Vagina (tissue), 2 donors: ENCODE measurements at regions not wholly inside any gene's neighbourhood (a gene's known extent, or its start where the extent isn't known, plus 50 kb on each side); places are given as distances from the start of the nearest gene placed in this dataset.

Experiments
- DNase-seq, 2 donors: peaks; one replicate each; pipeline ENCODE4 v3.0.0-alpha.2; 2017; ENCODE audit errors: extremely low spot score in 2 of 2
- H3K27ac ChIP-seq: fragments of 200-600 bp; sonication (generic); one replicate; pipeline ENCODE4 v1.5.1; 2019
- H3K27me3 ChIP-seq: fragments of 200-600 bp; sonication (generic); one replicate; pipeline ENCODE4 v1.5.1; 2019
- H3K36me3 ChIP-seq, 2 donors: fragments of 200-600 bp; sonication (generic); one replicate each; pipeline ENCODE4 v1.5.1; 2017 to 2019
- H3K4me1 ChIP-seq: fragments of 200-600 bp; sonication (generic); one replicate; pipeline ENCODE4 v1.5.1; 2019
- H3K4me3 ChIP-seq, 2 donors: fragments of 200-600 bp; sonication (generic); 1 replicate in 1 of 2; 2 replicates in 1 of 2; pipeline ENCODE4 v1.5.1; 2016 to 2019
- H3K9me3 ChIP-seq: fragments of 200-600 bp; sonication (generic); one replicate; pipeline ENCODE4 v1.5.1; 2019
- POLR2A ChIP-seq, 2 donors: fragments of 450-650 bp; IDR thresholded peaks; one replicate each; pipeline ENCODE4 v1.6.1; 2017; ENCODE audit warnings: antibody characterized with exemption in 2 of 2, mild to moderate bottlenecking in 2 of 2, moderate library complexity in 2 of 2
- POLR2AphosphoS5 ChIP-seq, 2 donors: sonication (generic); formaldehyde crosslinking; IDR thresholded peaks; one replicate each; pipeline ENCODE4 v1.9.0; 2017; ENCODE audit warnings: antibody characterized with exemption in 2 of 2, mild to moderate bottlenecking in 2 of 2, low read depth in 1 of 2; ENCODE audit not compliant: insufficient read depth in 1 of 2
- intact Hi-C: fragments of 100-400 bp; cut with DNase I; formaldehyde crosslinking; loops from one replicate; pipeline ENCODE4 v1.15.1; 2023
- TF ChIP-seq, protein P1 (sequence below), 3 experiments: fragments of 450-650 bp in 2 of 3; fragments of 200-600 bp in 1 of 3; sonication (generic) in 1 of 3; IDR thresholded peaks; one replicate each; pipeline ENCODE4 v1.5.1; 2017 to 2019; ENCODE audit warnings: antibody characterized with exemption in 3 of 3, mild to moderate bottlenecking in 2 of 3, moderate library complexity in 2 of 3

DNA sequence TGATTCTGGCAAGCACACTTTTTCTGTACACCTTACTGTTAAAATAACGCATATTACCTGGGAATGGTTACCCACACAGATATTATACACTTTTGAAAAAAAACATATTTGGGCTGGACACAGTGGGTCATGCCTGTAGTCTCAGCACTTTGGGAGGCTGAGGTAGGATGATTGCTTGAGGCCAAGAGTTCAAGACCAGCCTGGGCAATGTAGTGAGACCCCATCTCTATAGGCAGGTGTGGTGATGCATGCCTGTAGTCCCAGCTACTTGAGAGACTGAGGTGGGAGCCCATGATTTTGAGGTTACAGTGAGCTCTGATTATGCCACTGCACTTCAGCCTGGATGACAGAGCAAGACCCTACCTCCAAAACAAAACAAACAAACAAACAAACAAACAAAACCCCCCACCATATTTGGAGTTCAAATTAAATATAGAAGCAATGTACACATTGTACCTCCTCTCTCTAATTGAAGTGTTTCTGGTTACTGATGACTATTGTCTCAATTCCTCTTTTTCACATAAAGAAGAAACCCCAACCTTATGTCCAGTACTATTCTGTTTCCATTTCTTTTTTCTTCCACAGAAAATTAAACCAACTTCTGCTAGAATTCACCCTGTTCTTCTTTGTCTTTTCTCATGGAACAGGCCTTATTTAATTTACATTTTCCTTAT lies 152.6 kb upstream of the UMPS start:
- no peak overlapping the region for H3K27ac ChIP-seq
- H3K9me3 ChIP-seq: no peaks in the 10 kb centered on the region
- intact Hi-C loops: no loop called here
- no peaks in the 10 kb centered on the region for H3K27me3 ChIP-seq
- H3K36me3 ChIP-seq: no peaks in the 10 kb centered on the region
- H3K4me1 ChIP-seq: no peaks in the 10 kb centered on the region
- DNase-seq: no peak
- H3K4me3 ChIP-seq: no peak overlapping the region
- no peak for TF ChIP-seq POLR2AphosphoS5 (IDR thresholded peaks at IDR 0.05; ENCODE audit: insufficient read depth in 1 of 2, low read depth in 1 of 2)

DNA sequence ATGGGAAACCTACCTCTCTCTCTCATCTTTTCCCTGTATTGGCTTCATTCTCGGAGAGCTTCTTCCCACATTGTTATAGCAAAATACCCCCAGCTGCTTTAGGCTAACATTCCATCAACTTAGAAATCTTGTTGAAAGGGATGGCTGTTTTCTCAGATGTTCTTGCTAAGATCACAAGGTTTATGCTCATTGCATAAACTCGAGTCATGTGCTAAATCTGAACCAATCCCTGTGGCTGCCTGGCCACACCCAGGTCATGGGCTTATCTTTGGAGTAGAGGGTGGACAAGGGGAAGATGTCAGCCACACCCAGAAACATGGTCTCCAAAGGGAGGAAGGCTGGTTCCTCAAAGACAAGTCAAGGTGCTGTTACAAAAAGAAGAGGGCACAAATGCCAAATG lies 150.6 kb upstream of the UMPS start:
- Histone ChIP-seq H3K4me3 (no peak overlapping the region), H3K9me3 (no peaks in the 10 kb centered on the region), H3K27ac (no peak overlapping the region), H3K36me3 (no peaks in the 10 kb centered on the region), H3K4me1 (peaks cover 7% of the 10 kb centered on the region), H3K27me3 (no peaks in the 10 kb centered on the region)
- intact Hi-C loops: no loop called here
- TF ChIP-seq POLR2AphosphoS5 (IDR thresholded peaks at IDR 0.05; ENCODE audit: insufficient read depth in 1 of 2, low read depth in 1 of 2): no peak
- no peak for TF ChIP-seq POLR2A (IDR thresholded peaks at IDR 0.05)
- TF ChIP-seq, protein P1, sequence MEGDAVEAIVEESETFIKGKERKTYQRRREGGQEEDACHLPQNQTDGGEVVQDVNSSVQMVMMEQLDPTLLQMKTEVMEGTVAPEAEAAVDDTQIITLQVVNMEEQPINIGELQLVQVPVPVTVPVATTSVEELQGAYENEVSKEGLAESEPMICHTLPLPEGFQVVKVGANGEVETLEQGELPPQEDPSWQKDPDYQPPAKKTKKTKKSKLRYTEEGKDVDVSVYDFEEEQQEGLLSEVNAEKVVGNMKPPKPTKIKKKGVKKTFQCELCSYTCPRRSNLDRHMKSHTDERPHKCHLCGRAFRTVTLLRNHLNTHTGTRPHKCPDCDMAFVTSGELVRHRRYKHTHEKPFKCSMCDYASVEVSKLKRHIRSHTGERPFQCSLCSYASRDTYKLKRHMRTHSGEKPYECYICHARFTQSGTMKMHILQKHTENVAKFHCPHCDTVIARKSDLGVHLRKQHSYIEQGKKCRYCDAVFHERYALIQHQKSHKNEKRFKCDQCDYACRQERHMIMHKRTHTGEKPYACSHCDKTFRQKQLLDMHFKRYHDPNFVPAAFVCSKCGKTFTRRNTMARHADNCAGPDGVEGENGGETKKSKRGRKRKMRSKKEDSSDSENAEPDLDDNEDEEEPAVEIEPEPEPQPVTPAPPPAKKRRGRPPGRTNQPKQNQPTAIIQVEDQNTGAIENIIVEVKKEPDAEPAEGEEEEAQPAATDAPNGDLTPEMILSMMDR (IDR thresholded peaks at IDR 0.05): no peak
- no peak for DNase-seq

DNA sequence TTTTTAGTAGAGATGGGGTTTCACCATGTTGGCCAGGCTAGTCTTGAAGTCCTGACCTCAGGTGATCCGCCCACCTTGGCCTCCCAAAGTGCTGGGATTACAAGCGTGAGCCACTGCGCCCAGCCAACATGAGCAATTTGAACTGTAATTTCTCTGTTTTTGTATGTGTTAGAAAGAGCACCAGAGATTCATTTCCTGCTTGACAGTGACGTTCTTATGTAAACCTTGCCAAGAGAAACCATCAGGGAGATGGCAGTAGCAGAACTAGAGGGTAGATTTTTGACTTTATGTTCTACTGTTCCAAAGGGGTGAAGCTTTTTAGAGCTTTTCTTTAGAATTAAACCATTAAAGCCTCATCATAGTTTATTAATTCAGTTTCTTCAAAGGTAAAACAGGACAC lies 148.1 kb upstream of the UMPS start:
- DNase-seq: no peak
- Histone ChIP-seq H3K4me3 (no peak overlapping the region), H3K27ac (no peak overlapping the region), H3K27me3 (no peaks in the 10 kb centered on the region), H3K9me3 (no peaks in the 10 kb centered on the region), H3K36me3 (no peaks in the 10 kb centered on the region), H3K4me1 (peaks cover 21% of the 10 kb centered on the region)
- TF ChIP-seq POLR2AphosphoS5 (IDR thresholded peaks at IDR 0.05; ENCODE audit: insufficient read depth in 1 of 2, low read depth in 1 of 2) (no peak), POLR2A (IDR thresholded peaks at IDR 0.05) (no peak)
- TF ChIP-seq, protein P1 (IDR thresholded peaks at IDR 0.05): no peak
- intact Hi-C loops: no loop called here

DNA sequence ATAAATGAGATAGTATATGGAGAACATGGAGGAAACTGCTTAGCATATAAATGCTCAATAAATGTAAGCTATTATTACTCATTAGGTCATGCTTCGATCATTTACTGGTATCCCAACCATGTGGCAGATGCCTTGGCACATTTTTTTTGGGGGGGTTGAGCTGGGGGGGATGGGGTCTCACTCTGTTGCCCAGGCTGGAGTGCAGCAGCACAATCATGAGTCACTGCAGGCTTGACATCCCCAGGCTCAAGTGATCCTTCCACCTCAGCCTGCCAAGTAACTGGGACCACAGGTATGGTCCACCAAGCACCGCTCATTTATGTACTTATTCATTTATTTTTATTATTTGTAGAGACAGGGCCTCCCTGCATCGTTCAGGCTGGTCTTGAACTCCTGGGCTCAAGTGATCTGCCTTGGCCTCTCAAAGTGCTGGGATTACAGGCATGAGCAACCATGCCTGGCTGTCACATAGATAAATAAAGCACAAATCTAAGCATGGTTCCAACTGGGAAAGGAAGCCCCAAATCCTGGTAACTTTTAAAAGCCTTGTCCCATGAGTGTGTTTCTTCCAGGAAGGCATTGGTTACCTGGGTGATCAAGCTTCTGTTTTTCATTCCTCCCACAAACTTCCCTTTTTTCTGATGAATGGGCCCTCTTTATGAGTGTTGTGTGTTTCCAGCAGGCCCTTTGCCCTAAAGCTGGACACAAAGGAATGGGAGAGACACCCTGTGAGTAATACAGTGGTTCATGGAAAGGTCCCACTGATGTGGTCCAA lies 147.4 kb upstream of the UMPS start:
- TF ChIP-seq POLR2A (IDR thresholded peaks at IDR 0.05): no peak
- no peak for TF ChIP-seq POLR2AphosphoS5 (IDR thresholded peaks at IDR 0.05; ENCODE audit: insufficient read depth in 1 of 2, low read depth in 1 of 2)
- TF ChIP-seq, protein P1 (IDR thresholded peaks at IDR 0.05): no peak
- no peaks in the 10 kb centered on the region for H3K27me3 ChIP-seq
- no peak for DNase-seq

DNA sequence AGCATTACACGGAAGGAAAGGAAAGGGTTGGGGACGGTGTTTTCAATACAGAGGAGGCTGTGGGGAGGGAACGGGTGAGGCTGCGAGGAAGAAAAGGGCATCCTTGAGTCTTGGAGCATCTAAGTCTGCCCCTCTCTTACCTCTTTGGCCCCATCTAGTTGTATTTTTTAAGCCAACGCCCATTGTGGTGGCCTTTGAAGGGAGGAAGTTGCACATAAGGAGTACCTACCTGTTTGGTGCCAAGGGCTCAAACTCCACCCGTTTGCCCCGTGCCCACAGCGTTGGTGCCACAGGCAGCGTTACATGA lies 146.1 kb upstream of the UMPS start:
- TF ChIP-seq POLR2A (IDR thresholded peaks at IDR 0.05): no peak
- TF ChIP-seq POLR2AphosphoS5 (IDR thresholded peaks at IDR 0.05; ENCODE audit: insufficient read depth in 1 of 2, low read depth in 1 of 2): no peak
- TF ChIP-seq, protein P1 (IDR thresholded peaks at IDR 0.05): no peak
- Histone ChIP-seq H3K4me3 (peak overlapping the region; percentile 50 to 51), H3K27me3 (no peaks in the 10 kb centered on the region), H3K27ac (no peak overlapping the region), H3K9me3 (no peaks in the 10 kb centered on the region), H3K36me3 (no peaks in the 10 kb centered on the region), H3K4me1 (peaks cover 21% of the 10 kb centered on the region)
- DNase-seq: no peak
- intact Hi-C loops: no loop called here

More for the DNA sequence above, 147.4 kb upstream of the UMPS start:
- no peaks in the 10 kb centered on the region for H3K36me3 ChIP-seq
- H3K27ac ChIP-seq: no peak overlapping the region
- H3K9me3 ChIP-seq: no peaks in the 10 kb centered on the region
- intact Hi-C loops: no loop called here
- H3K4me3 ChIP-seq: no peak overlapping the region
- peaks cover 21% of the 10 kb centered on the region for H3K4me1 ChIP-seq
